ENCODE measurements at regions not wholly inside any gene's neighbourhood (a gene's known extent, or its start where the extent isn't known, plus 50 kb on each side); places are given as distances from the start of the nearest gene placed in this dataset.

- DNase-seq (ENCODE audit: low read depth in 4 of 4, low spot score in 3 of 4): peak; percentile 51 to 63 (median 57)
Measured at GRCh38 chr12:91355150-91356006, 172.8 kb upstream of the DCN start.

- no peak for DNase-seq (ENCODE audit: low read depth in 4 of 4, low spot score in 3 of 4)
Measured at GRCh38 chr12:91353266-91353665, 170.6 kb upstream of the DCN start.

- DNase-seq (ENCODE audit: low read depth in 4 of 4, low spot score in 3 of 4): no peak
Measured at GRCh38 chr12:91349476-91349875, 166.9 kb upstream of the DCN start.

GRCh38 chr12:91347481-91348214 lies 165.0 kb upstream of the DCN start:
- no peak for DNase-seq (ENCODE audit: low read depth in 4 of 4, low spot score in 3 of 4)

GRCh38 chr12:91346827-91347226 lies 164.2 kb upstream of the DCN start:
- no peak for DNase-seq (ENCODE audit: low read depth in 4 of 4, low spot score in 3 of 4)

- no peak for DNase-seq (ENCODE audit: low read depth in 4 of 4, low spot score in 3 of 4)
Measured at GRCh38 chr12:91344408-91344807, 161.8 kb upstream of the DCN start.

- DNase-seq (ENCODE audit: low read depth in 4 of 4, low spot score in 3 of 4): no peak
Measured at GRCh38 chr12:91343010-91343409, 160.4 kb upstream of the DCN start.

- no peak for DNase-seq (ENCODE audit: low read depth in 4 of 4, low spot score in 3 of 4)
Measured at GRCh38 chr12:91339106-91339505, 156.5 kb upstream of the DCN start.

GRCh38 chr12:91335699-91336098 lies 153.1 kb upstream of the DCN start:
- no peak for DNase-seq (ENCODE audit: low read depth in 4 of 4, low spot score in 3 of 4)

- no peak for DNase-seq (ENCODE audit: low read depth in 4 of 4, low spot score in 3 of 4)
Measured at GRCh38 chr12:91333966-91334365, 151.3 kb upstream of the DCN start.

- no peak for DNase-seq (ENCODE audit: low read depth in 4 of 4, low spot score in 3 of 4)
Measured at GRCh38 chr12:91332302-91332701, 149.7 kb upstream of the DCN start.

- DNase-seq (ENCODE audit: low read depth in 4 of 4, low spot score in 3 of 4): no peak
Measured at GRCh38 chr12:91331371-91331770, 148.8 kb upstream of the DCN start.

- DNase-seq (ENCODE audit: low read depth in 4 of 4, low spot score in 3 of 4): no peak
Measured at GRCh38 chr12:91328451-91328850, 145.8 kb upstream of the DCN start.

- DNase-seq (ENCODE audit: low read depth in 4 of 4, low spot score in 3 of 4): no peak
Measured at GRCh38 chr12:91327889-91328288, 145.3 kb upstream of the DCN start.

GRCh38 chr12:91327131-91327530 lies 144.5 kb upstream of the DCN start:
- DNase-seq (ENCODE audit: low read depth in 4 of 4, low spot score in 3 of 4): no peak

- DNase-seq (ENCODE audit: low read depth in 4 of 4, low spot score in 3 of 4): peak in 3 of 4 donors; percentile 47 to 66 (median 63)
Measured at GRCh38 chr12:91326058-91327027, 143.7 kb upstream of the DCN start.

GRCh38 chr12:91320999-91321398 lies 138.4 kb upstream of the DCN start:
- no peak for DNase-seq (ENCODE audit: low read depth in 4 of 4, low spot score in 3 of 4)

GRCh38 chr12:91319071-91319760 lies 136.6 kb upstream of the DCN start:
- DNase-seq (ENCODE audit: low read depth in 4 of 4, low spot score in 3 of 4): no peak

- no peak for DNase-seq (ENCODE audit: low read depth in 4 of 4, low spot score in 3 of 4)
Measured at GRCh38 chr12:91317306-91317705, 134.7 kb upstream of the DCN start.

- no peak for DNase-seq (ENCODE audit: low read depth in 4 of 4, low spot score in 3 of 4)
Measured at GRCh38 chr12:91316907-91317269, 134.3 kb upstream of the DCN start.
